Activated B cell treated with CpG ODN at 0.5 μM for 24 hours (primary cell): ENCODE measurements at regions not wholly inside any gene's neighbourhood (a gene's known extent, or its start where the extent isn't known, plus 50 kb on each side); places are given as distances from the start of the nearest gene placed in this dataset.

Source experiments
- ATAC-seq: fragments of 200-7000 bp; cut with Tn5 transposase; one replicate; pipeline ENCODE4 v1.10.0; 2021; ENCODE audit warnings: low read depth, mild to moderate bottlenecking, moderate library complexity
- CTCF ChIA-PET: fragments of 350-600 bp; sonication (Branson Sonifier 250); formaldehyde crosslinking; loops from one replicate; lab custom pipeline; 2021; ENCODE audit warnings: antibody characterized with exemption; lab: Charles Lee
- POLR2A ChIA-PET: fragments of 350-600 bp; sonication (Branson Sonifier 250); formaldehyde crosslinking; loops from one replicate; lab custom pipeline; 2021; ENCODE audit warnings: antibody characterized with exemption; lab: Charles Lee
- DNase-seq: peaks from one replicate; pipeline ENCODE4 v3.0.0; 2022
- H3K27ac Mint-ChIP-seq: one replicate; pipeline ENCODE4 v1.8.0; 2020; ENCODE audit warnings: mixed read lengths
- H3K27me3 Mint-ChIP-seq: one replicate; pipeline ENCODE4 v1.8.0; 2021; ENCODE audit warnings: mixed read lengths
- H3K36me3 Mint-ChIP-seq: one replicate; pipeline ENCODE4 v1.8.0; 2021; ENCODE audit warnings: low read depth, mixed read lengths
- H3K4me1 Mint-ChIP-seq: one replicate; pipeline ENCODE4 v1.8.0; 2021; ENCODE audit warnings: mixed read lengths
- H3K4me3 Mint-ChIP-seq: one replicate; pipeline ENCODE4 v1.8.0; 2020; ENCODE audit warnings: mild to moderate bottlenecking, mixed read lengths
- H3K9me3 Mint-ChIP-seq: one replicate; pipeline ENCODE4 v1.8.0; 2020; ENCODE audit warnings: mixed read lengths
- CTCF ChIP-seq: fragments of 200-600 bp; IDR thresholded peaks from one replicate; pipeline ENCODE4 v1.8.0; 2022; ENCODE audit warnings: antibody characterized with exemption, mild to moderate bottlenecking
- intact Hi-C: fragments of 100-400 bp; cut with micrococcal nuclease; formaldehyde crosslinking; loops from one replicate; pipeline ENCODE4 v1.15.1; 2024

GRCh38 chr12:60191271-60191670, 595.4 kb downstream of the SLC16A7 start:
- Mint-ChIP-seq H3K27me3 (no peaks in the 10 kb centered on the region), H3K36me3 (no peaks in the 10 kb centered on the region), H3K4me1 (no peaks in the 10 kb centered on the region), H3K9me3 (peaks cover 5% of the 10 kb centered on the region), H3K4me3 (no peak overlapping the region), H3K27ac (no peak overlapping the region)
- ChIA-PET POLR2A (no interaction called here), CTCF (no interaction called here)
- TF ChIP-seq CTCF, result no peak
- DNase-seq (no peak), ATAC-seq (no peak)
- intact Hi-C loops, result no loop called here

GRCh38 chr12:60191676-60192359, 596.0 kb downstream of the SLC16A7 start:
- Mint-ChIP-seq H3K27me3 (no peaks in the 10 kb centered on the region), H3K9me3 (peaks cover 5% of the 10 kb centered on the region), H3K4me1 (no peaks in the 10 kb centered on the region), H3K27ac (no peak overlapping the region), H3K4me3 (no peak overlapping the region), H3K36me3 (no peaks in the 10 kb centered on the region)
- ChIA-PET POLR2A (no interaction called here), CTCF (no interaction called here)
- DNase-seq, result no peak
- TF ChIP-seq CTCF, result no peak
- intact Hi-C loops, result no loop called here
- no peak for ATAC-seq

- CTCF ChIA-PET, result no interaction called here
Measured at GRCh38 chr12:60194678-60195077, 598.8 kb downstream of the SLC16A7 start.

GRCh38 chr12:60195483-60195882, 599.7 kb downstream of the SLC16A7 start:
- H3K27me3 Mint-ChIP-seq, result no peaks in the 10 kb centered on the region
- no peaks in the 10 kb centered on the region for H3K4me1 Mint-ChIP-seq
- DNase-seq (no peak), ATAC-seq (no peak)
- POLR2A ChIA-PET, result no interaction called here
- no peak overlapping the region for H3K4me3 Mint-ChIP-seq
- TF ChIP-seq CTCF, result no peak
- H3K9me3 Mint-ChIP-seq, result peaks cover 5% of the 10 kb centered on the region
- H3K36me3 Mint-ChIP-seq, result no peaks in the 10 kb centered on the region
- no peak overlapping the region for H3K27ac Mint-ChIP-seq
- CTCF ChIA-PET, result no interaction called here
- intact Hi-C loops, result no loop called here

More at GRCh38 chr12:60194678-60195077, 598.8 kb downstream of the SLC16A7 start:
- Mint-ChIP-seq H3K4me3 (no peak overlapping the region), H3K36me3 (no peaks in the 10 kb centered on the region), H3K27ac (no peak overlapping the region), H3K9me3 (peaks cover 7% of the 10 kb centered on the region), H3K4me1 (no peaks in the 10 kb centered on the region), H3K27me3 (no peaks in the 10 kb centered on the region)
- POLR2A ChIA-PET, result no interaction called here
- intact Hi-C loops, result no loop called here
- no peak for DNase-seq
- no peak for ATAC-seq
- no peak for TF ChIP-seq CTCF

- DNase-seq (no peak), ATAC-seq (no peak)
- Mint-ChIP-seq H3K9me3 (peaks cover 2% of the 10 kb centered on the region), H3K27ac (no peak overlapping the region), H3K4me3 (no peak overlapping the region), H3K27me3 (no peaks in the 10 kb centered on the region), H3K36me3 (no peaks in the 10 kb centered on the region), H3K4me1 (no peaks in the 10 kb centered on the region)
- TF ChIP-seq CTCF, result no peak
- intact Hi-C loops, result no loop called here
- CTCF ChIA-PET, result no interaction called here
- POLR2A ChIA-PET, result no interaction called here
Measured at GRCh38 chr12:60196366-60196765, 600.5 kb downstream of the SLC16A7 start.
